C4-2B (cell line): ENCODE measurements at regions not wholly inside any gene's neighbourhood (a gene's known extent, or its start where the extent isn't known, plus 50 kb on each side); places are given as distances from the start of the nearest gene placed in this dataset.

Experiments
- ZFX ChIP-seq: fragments of 450-650 bp; IDR thresholded peaks from 2 replicates; pipeline ENCODE4 v1.6.1; 2017
- TF ChIP-seq, protein P1 (sequence below): fragments of 450-650 bp; conservative IDR thresholded peaks from 2 replicates; pipeline ENCODE4 v1.5.1; 2017; ENCODE audit warnings: mild to moderate bottlenecking

DNA sequence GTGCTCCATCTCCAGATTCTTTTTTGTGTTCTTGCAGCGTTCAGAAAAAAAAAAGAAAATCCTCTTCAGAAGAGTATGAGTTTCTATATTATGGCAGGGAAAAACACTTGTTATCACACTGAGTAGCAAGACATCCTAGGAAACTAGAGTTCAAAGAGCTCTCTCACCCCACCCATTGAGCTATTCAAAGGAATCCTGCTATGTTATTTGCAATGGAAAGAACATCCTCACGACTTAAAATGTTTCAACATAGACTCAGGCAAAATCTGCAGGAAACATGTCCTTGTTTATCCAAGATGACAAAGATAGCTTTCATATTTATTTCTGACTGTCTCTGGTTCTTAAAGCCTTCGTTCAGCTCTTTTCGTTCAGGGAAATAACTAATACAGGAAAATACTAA, 331.6 kb upstream of the ANO5 start:
- TF ChIP-seq, protein P1, sequence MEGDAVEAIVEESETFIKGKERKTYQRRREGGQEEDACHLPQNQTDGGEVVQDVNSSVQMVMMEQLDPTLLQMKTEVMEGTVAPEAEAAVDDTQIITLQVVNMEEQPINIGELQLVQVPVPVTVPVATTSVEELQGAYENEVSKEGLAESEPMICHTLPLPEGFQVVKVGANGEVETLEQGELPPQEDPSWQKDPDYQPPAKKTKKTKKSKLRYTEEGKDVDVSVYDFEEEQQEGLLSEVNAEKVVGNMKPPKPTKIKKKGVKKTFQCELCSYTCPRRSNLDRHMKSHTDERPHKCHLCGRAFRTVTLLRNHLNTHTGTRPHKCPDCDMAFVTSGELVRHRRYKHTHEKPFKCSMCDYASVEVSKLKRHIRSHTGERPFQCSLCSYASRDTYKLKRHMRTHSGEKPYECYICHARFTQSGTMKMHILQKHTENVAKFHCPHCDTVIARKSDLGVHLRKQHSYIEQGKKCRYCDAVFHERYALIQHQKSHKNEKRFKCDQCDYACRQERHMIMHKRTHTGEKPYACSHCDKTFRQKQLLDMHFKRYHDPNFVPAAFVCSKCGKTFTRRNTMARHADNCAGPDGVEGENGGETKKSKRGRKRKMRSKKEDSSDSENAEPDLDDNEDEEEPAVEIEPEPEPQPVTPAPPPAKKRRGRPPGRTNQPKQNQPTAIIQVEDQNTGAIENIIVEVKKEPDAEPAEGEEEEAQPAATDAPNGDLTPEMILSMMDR, result no peak
- no peak for TF ChIP-seq ZFX
